ENCODE measurements at regions not wholly inside any gene's neighbourhood (a gene's known extent, or its start where the extent isn't known, plus 50 kb on each side); places are given as distances from the start of the nearest gene placed in this dataset.

DNA sequence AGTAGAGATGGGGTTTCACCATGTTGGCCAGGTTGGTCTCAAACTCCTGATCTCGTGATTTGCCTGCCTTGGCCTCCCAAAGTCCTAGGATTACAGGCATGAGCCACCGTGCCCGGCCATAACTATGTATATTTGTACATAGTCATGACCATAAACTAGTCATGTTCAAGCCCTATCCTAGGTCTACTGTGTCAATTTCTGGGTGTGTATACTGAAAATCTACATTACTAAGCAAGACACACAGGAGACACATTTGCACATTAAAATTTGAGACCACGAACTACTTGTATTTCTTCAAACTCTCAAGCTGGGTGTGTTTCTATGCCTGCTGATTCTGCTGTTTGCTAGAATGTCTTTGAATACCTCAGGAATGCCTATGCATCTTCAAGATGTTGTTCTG is 451.3 kb upstream of the MCTP2 start:
- TF ChIP-seq SP2 (IDR thresholded peaks at IDR 0.05; ENCODE audit: low read length) = no peak
- TF ChIP-seq, protein P1, sequence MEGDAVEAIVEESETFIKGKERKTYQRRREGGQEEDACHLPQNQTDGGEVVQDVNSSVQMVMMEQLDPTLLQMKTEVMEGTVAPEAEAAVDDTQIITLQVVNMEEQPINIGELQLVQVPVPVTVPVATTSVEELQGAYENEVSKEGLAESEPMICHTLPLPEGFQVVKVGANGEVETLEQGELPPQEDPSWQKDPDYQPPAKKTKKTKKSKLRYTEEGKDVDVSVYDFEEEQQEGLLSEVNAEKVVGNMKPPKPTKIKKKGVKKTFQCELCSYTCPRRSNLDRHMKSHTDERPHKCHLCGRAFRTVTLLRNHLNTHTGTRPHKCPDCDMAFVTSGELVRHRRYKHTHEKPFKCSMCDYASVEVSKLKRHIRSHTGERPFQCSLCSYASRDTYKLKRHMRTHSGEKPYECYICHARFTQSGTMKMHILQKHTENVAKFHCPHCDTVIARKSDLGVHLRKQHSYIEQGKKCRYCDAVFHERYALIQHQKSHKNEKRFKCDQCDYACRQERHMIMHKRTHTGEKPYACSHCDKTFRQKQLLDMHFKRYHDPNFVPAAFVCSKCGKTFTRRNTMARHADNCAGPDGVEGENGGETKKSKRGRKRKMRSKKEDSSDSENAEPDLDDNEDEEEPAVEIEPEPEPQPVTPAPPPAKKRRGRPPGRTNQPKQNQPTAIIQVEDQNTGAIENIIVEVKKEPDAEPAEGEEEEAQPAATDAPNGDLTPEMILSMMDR (IDR thresholded peaks at IDR 0.05; ENCODE audit: control extremely low read depth in 1 of 3, insufficient read depth in 1 of 3, low read depth in 1 of 3, low read length in 3 of 3) = no peak
- no peak for TF ChIP-seq POLR2AphosphoS5 (IDR thresholded peaks at IDR 0.05; ENCODE audit: low read depth, low read length)
- no peak for TF ChIP-seq POLR2A (IDR thresholded peaks at IDR 0.05; ENCODE audit: control extremely low read depth in 1 of 2, low read depth in 2 of 2, low read length in 2 of 2)
- TF ChIP-seq CHD2 (IDR thresholded peaks at IDR 0.05; ENCODE audit: low read length) = no peak
- TF ChIP-seq, protein P2, sequence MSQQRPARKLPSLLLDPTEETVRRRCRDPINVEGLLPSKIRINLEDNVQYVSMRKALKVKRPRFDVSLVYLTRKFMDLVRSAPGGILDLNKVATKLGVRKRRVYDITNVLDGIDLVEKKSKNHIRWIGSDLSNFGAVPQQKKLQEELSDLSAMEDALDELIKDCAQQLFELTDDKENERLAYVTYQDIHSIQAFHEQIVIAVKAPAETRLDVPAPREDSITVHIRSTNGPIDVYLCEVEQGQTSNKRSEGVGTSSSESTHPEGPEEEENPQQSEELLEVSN (IDR thresholded peaks at IDR 0.05) = no peak
- TF ChIP-seq EZH2 (IDR thresholded peaks at IDR 0.05; ENCODE audit: low read depth, low read length, severe bottlenecking) = no peak
- TF ChIP-seq SP1 (IDR thresholded peaks at IDR 0.05; ENCODE audit: low read depth, low read length) = no peak
- TF ChIP-seq BRCA1 (IDR thresholded peaks at IDR 0.05; ENCODE audit: low read depth, low read length) = no peak

Data from H1 (cell line).